ENCODE measurements at regions not wholly inside any gene's neighbourhood (a gene's known extent, or its start where the extent isn't known, plus 50 kb on each side); places are given as distances from the start of the nearest gene placed in this dataset.
"Not testable (repeated sequence)": the region's sequence is repeated elsewhere in the genome, so short reads cannot be mapped to it uniquely, and the experiment has no call there.

DNA sequence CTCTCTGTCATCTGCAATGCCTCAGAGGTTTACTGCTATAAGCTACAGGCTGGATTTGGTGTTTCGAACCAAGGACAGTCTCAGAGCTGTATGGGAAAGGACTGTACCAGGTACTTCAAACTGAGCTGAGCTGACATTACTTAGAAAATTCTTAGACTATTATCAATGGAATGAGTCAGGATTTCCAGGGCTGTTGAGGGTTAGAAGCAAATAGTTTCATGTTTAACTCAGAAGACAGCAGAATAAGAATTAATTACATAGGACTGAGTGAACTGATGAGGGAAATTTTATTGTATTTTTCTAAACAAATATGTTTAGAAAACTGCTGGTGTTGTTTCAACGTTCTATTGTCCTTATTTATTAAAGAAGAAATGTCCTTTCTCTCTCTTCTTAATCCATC lies 74.3 kb upstream of the CAPZB start:
- Histone ChIP-seq H3K4me3 (no peak overlapping the region), H3K36me3 (no peaks in the 10 kb centered on the region), H3K9me3 (no peaks in the 10 kb centered on the region), H3K27me3 (no peaks in the 10 kb centered on the region), H3K4me1 (peaks cover 0 to 20% of the 10 kb centered on the region in 2 donors), H3K27ac (no peak overlapping the region)
- TF ChIP-seq, protein P1, sequence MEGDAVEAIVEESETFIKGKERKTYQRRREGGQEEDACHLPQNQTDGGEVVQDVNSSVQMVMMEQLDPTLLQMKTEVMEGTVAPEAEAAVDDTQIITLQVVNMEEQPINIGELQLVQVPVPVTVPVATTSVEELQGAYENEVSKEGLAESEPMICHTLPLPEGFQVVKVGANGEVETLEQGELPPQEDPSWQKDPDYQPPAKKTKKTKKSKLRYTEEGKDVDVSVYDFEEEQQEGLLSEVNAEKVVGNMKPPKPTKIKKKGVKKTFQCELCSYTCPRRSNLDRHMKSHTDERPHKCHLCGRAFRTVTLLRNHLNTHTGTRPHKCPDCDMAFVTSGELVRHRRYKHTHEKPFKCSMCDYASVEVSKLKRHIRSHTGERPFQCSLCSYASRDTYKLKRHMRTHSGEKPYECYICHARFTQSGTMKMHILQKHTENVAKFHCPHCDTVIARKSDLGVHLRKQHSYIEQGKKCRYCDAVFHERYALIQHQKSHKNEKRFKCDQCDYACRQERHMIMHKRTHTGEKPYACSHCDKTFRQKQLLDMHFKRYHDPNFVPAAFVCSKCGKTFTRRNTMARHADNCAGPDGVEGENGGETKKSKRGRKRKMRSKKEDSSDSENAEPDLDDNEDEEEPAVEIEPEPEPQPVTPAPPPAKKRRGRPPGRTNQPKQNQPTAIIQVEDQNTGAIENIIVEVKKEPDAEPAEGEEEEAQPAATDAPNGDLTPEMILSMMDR (IDR thresholded peaks at IDR 0.05) = no peak
- DNase-seq (ENCODE audit: low spot score) = no peak

DNA sequence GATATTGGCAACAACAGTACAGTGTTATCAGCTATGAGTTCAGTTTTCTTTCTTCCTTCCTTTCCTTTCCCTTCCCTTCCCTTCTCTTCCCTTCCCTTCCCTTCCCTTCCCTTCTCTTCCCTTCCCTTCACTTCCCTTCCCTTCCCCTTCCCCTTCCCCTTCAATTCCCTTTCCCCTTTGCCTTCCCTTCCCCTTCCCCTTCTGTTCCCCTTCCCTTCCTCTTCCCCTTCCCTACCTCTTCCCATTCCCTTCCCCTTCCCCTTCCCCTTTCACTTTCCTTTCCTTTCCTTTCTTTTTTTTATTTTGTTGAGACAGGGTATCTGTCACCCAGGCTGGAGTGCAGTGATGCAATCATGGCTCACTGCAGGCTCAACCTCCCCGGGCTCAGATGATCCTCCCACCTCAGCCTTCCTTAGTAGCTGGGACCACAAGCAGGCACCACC lies 72.3 kb upstream of the CAPZB start:
- Histone ChIP-seq H3K9me3 (no peaks in the 10 kb centered on the region), H3K27me3 (no peaks in the 10 kb centered on the region), H3K27ac (no peak overlapping the region), H3K36me3 (no peaks in the 10 kb centered on the region), H3K4me1 (no peaks in the 10 kb centered on the region), H3K4me3 (no peak overlapping the region)
- TF ChIP-seq, protein P1 (IDR thresholded peaks at IDR 0.05) = no peak
- DNase-seq (ENCODE audit: low spot score) = no peak

DNA sequence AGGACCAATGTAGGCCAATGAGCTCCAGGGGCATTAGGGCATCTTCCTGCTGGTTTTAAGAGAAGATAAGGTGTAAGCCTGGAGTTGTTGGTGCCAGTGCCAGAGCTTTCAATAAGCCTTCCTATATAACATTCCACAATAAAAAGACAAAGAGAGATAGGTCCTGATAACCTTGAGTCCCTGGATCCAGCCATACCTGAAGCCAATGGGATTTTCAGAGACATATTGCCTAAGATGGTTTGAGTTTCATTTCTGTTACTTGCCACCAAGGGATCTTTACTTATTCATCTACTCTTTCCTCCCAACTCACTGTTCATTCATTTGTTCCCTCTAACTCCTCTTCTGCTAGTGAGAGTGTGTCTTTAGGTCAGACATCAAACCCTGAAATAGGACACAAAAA lies 68.8 kb upstream of the CAPZB start:
- DNase-seq (ENCODE audit: low spot score) = no peak
- no peak overlapping the region for H3K4me3 ChIP-seq
- H3K27me3 ChIP-seq = no peaks in the 10 kb centered on the region
- H3K36me3 ChIP-seq = no peaks in the 10 kb centered on the region
- peaks cover 0 to 9% of the 10 kb centered on the region in 2 donors for H3K9me3 ChIP-seq
- no peak overlapping the region for H3K27ac ChIP-seq
- TF ChIP-seq, protein P1 (IDR thresholded peaks at IDR 0.05) = no peak
- peaks cover 0 to 6% of the 10 kb centered on the region in 2 donors for H3K4me1 ChIP-seq

DNA sequence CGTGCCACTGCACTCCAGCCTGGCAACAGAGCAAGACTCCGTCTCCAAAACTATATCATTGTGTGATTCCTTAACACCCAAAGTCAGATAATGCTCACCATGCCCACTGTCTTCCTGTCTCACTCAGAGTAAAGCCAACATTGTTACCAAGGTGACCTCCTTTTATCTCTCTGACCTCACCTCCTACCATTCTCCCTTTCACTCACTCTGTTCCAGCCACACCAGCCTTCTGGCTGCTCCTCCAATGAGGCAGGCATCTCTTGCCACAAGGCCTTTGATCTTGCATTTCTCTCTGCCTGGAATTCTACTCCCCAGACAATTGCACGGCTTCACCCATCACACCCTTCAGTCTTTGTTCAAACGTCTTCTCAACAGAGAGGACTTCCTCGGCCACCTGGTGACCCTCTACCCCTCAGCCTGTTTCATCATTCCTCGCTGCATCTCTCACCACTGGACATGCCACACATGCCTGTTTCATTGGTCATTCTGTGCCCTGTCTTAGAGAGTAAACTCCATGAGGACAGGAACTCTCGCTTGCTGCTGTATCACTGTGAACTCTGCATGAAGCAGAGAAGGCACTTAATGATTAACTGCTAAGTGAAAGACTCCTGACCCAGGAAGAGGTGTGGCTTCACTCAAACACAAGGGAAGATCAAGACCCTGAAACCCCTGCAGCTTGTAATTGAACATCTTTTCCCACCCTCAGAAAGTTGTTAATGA lies 67.1 kb upstream of the CAPZB start:
- no peak overlapping the region for H3K27ac ChIP-seq
- peaks cover 0 to 6% of the 10 kb centered on the region in 2 donors for H3K4me1 ChIP-seq
- H3K9me3 ChIP-seq = peaks cover 0 to 9% of the 10 kb centered on the region in 2 donors
- no peaks in the 10 kb centered on the region for H3K27me3 ChIP-seq
- TF ChIP-seq, protein P1 (IDR thresholded peaks at IDR 0.05) = no peak
- DNase-seq (ENCODE audit: low spot score) = no peak
- H3K36me3 ChIP-seq = no peaks in the 10 kb centered on the region
- H3K4me3 ChIP-seq = no peak overlapping the region

DNA sequence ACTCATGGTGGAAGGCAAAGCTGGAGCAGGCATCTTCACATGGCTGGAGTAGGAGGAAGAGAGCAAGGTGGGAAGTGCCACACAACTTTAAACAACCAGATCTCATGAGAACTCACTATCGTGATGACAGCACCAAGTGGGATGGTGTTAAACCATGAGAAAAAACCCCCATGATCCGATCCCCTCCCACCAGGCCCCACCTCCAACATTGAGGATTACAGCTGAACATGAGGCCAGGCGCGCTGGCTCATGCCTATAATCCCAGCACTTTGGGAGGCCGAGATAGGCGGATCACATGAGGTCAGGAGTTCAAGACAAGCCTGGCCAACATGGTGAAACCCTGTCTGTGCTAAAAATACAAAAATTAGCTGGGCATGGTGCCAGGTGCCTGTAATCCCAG lies 66.5 kb upstream of the CAPZB start:
- not testable (repeated sequence) for H3K36me3 ChIP-seq; DNase-seq (ENCODE audit: low spot score); H3K4me1 ChIP-seq; H3K9me3 ChIP-seq; H3K27me3 ChIP-seq; H3K27ac ChIP-seq; H3K4me3 ChIP-seq

DNA sequence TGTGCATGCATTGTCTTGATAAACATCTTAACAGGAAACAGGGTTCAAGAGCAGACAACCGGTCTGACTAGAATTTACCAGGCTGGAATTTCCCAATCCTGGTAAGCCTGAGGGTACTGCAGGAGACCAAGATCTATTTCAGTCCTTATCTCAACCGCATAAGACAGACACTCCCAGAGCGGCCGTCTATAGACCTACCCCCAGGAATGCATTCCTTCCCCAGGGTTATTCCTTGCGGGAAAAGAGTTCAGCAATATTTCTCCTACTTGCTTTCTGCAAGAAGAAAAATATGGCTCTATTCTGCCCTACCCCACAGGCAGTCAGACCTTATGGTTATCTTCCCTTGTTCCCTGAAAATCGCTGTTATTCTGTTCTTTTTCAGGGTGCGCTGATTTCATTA lies 65.1 kb upstream of the CAPZB start:
- not testable (repeated sequence) for H3K36me3 ChIP-seq; H3K4me3 ChIP-seq; H3K27ac ChIP-seq; H3K4me1 ChIP-seq; DNase-seq (ENCODE audit: low spot score); H3K9me3 ChIP-seq; H3K27me3 ChIP-seq

DNA sequence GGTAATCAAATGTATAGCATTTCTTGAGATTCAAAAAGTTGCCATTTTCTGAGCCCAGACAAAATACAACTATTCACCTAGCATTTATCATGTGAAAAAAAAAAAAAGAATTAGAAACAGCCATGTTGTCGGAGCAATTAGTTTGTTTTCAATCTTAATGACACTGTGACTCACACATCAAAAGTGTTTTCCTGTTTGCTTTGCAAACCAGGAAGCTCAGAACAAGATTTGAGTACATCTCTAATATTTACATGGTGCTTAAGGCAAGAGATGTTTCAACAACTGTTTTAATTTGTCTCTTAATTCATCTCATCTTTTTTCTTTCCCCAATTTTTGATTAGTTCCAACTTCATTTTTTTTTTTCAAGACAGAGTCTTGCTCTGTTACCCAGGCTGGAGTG lies 62.5 kb upstream of the CAPZB start:
- H3K4me3 ChIP-seq = no peak overlapping the region
- peaks cover 0 to 6% of the 10 kb centered on the region in 2 donors for H3K4me1 ChIP-seq
- no peaks in the 10 kb centered on the region for H3K36me3 ChIP-seq
- H3K9me3 ChIP-seq = peaks cover 0 to 9% of the 10 kb centered on the region in 2 donors
- no peaks in the 10 kb centered on the region for H3K27me3 ChIP-seq
- TF ChIP-seq, protein P1 (IDR thresholded peaks at IDR 0.05) = no peak
- no peak overlapping the region for H3K27ac ChIP-seq
- no peak for DNase-seq (ENCODE audit: low spot score)
